Naive thymus-derived CD4-positive, alpha-beta T cell (primary cell): ENCODE measurements at regions not wholly inside any gene's neighbourhood (a gene's known extent, or its start where the extent isn't known, plus 50 kb on each side); places are given as distances from the start of the nearest gene placed in this dataset.
"Not testable (repeated sequence)": the region's sequence is repeated elsewhere in the genome, so short reads cannot be mapped to it uniquely, and the experiment has no call there.

Source experiments
- ATAC-seq: fragments of 150-1000 bp; cut with Tn5 transposase; 2 replicates; pipeline ENCODE4 v1.10.0; 2021; ENCODE audit warnings: mild to moderate bottlenecking, moderate library complexity
- CTCF ChIA-PET: fragments of 350-600 bp; sonication (Branson Sonifier 250); formaldehyde crosslinking; loops from one replicate; lab custom pipeline; 2021; ENCODE audit warnings: antibody characterized with exemption; lab: Charles Lee
- POLR2A ChIA-PET: fragments of 350-600 bp; sonication (Branson Sonifier 250); formaldehyde crosslinking; loops from one replicate; lab custom pipeline; 2021; ENCODE audit warnings: antibody characterized with exemption, inconsistent platforms; lab: Charles Lee
- DNase-seq, 9 donors: peaks; one replicate each; pipeline versions ENCODE4 v3.0.0 to v3.0.0-alpha.2; 2020 to 2022; ENCODE audit warnings: mixed read lengths in 1 of 9
- H3K27ac ChIP-seq: one replicate; pipeline ENCODE4 v1.7.0; 2013; ENCODE audit warnings: mild to moderate bottlenecking, low read depth, low read length, moderate library complexity
- H3K27me3 ChIP-seq, 2 donors: one replicate each; pipeline ENCODE4 v1.7.0; 2013; ENCODE audit warnings: low read length in 2 of 2, mild to moderate bottlenecking in 2 of 2, moderate library complexity in 2 of 2; ENCODE audit not compliant: control insufficient read depth in 2 of 2, insufficient read depth in 2 of 2
- H3K36me3 ChIP-seq, 3 experiments: 1 replicate in 2 of 3; 2 replicates in 1 of 3; pipeline ENCODE4 v1.7.0; 2013; ENCODE audit warnings: low read length in 3 of 3, mild to moderate bottlenecking in 3 of 3, moderate library complexity in 1 of 3; ENCODE audit not compliant: insufficient read depth in 3 of 3, control insufficient read depth in 2 of 3
- H3K4me1 ChIP-seq, 2 donors: one replicate each; pipeline ENCODE4 v1.7.0; 2013; ENCODE audit warnings: low read length in 2 of 2, mild to moderate bottlenecking in 2 of 2, moderate library complexity in 1 of 2; ENCODE audit not compliant: control insufficient read depth in 2 of 2, insufficient read depth in 2 of 2
- H3K4me3 ChIP-seq: 2 replicates; pipeline ENCODE4 v1.7.0; 2013; ENCODE audit warnings: mild to moderate bottlenecking, low read length
- H3K9me3 ChIP-seq, 3 experiments: 1 replicate in 2 of 3; 2 replicates in 1 of 3; pipeline ENCODE4 v1.7.0; 2013; ENCODE audit warnings: low read length in 3 of 3; ENCODE audit not compliant: control insufficient read depth in 2 of 3
- H3K27ac Mint-ChIP-seq, 9 donors: one replicate each; pipeline ENCODE4 v1.8.0; 2020 to 2022; ENCODE audit warnings: mixed read lengths in 9 of 9, mild to moderate bottlenecking in 8 of 9, moderate library complexity in 5 of 9, inconsistent platforms in 2 of 9
- H3K27me3 Mint-ChIP-seq, 5 donors: one replicate each; pipeline ENCODE4 v1.8.0; 2021 to 2022; ENCODE audit warnings: mixed read lengths in 5 of 5, mild to moderate bottlenecking in 1 of 5
- H3K36me3 Mint-ChIP-seq, 5 donors: one replicate each; pipeline ENCODE4 v1.8.0; 2020 to 2022; ENCODE audit warnings: mixed read lengths in 5 of 5, mild to moderate bottlenecking in 3 of 5, inconsistent platforms in 1 of 5
- H3K4me1 Mint-ChIP-seq, 7 donors: one replicate each; pipeline ENCODE4 v1.8.0; 2020 to 2022; ENCODE audit warnings: mixed read lengths in 7 of 7, mild to moderate bottlenecking in 3 of 7, inconsistent platforms in 1 of 7
- H3K4me3 Mint-ChIP-seq, 10 donors: one replicate each; pipeline ENCODE4 v1.8.0; 2020 to 2022; ENCODE audit warnings: mild to moderate bottlenecking in 10 of 10, mixed read lengths in 10 of 10, moderate library complexity in 6 of 10, inconsistent platforms in 2 of 10
- H3K9me3 Mint-ChIP-seq, 11 donors: one replicate each; pipeline ENCODE4 v1.8.0; 2020 to 2022; ENCODE audit warnings: mixed read lengths in 11 of 11, mild to moderate bottlenecking in 4 of 11, inconsistent platforms in 1 of 11, moderate library complexity in 1 of 11
- intact Hi-C, 2 donors: fragments of 100-400 bp; cut with micrococcal nuclease; formaldehyde crosslinking; loops; one replicate each; pipeline ENCODE4 v1.15.1; 2023

DNA sequence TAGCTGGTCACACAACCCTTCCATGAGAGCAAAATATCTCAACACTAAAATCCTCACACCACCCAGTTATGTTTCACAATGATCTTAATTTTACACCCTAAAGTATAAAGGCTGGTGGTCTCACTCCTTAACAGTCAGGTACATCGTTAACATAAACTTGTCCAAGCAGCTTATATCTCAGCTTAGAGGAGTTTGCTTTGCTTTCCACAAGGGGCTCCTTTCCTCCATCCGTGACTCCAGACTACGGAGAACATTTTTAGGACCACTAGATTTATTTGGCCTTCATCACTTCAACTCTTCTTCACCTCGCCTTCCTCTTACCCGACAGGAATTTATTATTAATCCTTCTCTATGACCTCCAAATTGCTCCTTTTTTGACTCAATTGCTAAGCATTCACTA is 1014.1 kb upstream of the NUDT12 start:
- Histone ChIP-seq H3K36me3 (no peaks in the 10 kb centered on the region), H3K4me3 (no peak overlapping the region), H3K27me3 (no peaks in the 10 kb centered on the region), H3K4me1 (no peaks in the 10 kb centered on the region), H3K9me3 (no peaks in the 10 kb centered on the region), H3K27ac (no peak overlapping the region)
- no peak overlapping the region for H3K27ac Mint-ChIP-seq
- ATAC-seq: no peak
- H3K27me3 Mint-ChIP-seq: no peaks in the 10 kb centered on the region
- intact Hi-C loops: no loop called here
- ChIA-PET CTCF (no interaction called here), POLR2A (no interaction called here)
- no peaks in the 10 kb centered on the region for H3K36me3 Mint-ChIP-seq
- no peaks in the 10 kb centered on the region for H3K4me1 Mint-ChIP-seq
- DNase-seq: no peak
- no peak overlapping the region for H3K4me3 Mint-ChIP-seq
- H3K9me3 Mint-ChIP-seq: peaks cover 0 to 14% (median 5%) of the 10 kb centered on the region in 11 donors

DNA sequence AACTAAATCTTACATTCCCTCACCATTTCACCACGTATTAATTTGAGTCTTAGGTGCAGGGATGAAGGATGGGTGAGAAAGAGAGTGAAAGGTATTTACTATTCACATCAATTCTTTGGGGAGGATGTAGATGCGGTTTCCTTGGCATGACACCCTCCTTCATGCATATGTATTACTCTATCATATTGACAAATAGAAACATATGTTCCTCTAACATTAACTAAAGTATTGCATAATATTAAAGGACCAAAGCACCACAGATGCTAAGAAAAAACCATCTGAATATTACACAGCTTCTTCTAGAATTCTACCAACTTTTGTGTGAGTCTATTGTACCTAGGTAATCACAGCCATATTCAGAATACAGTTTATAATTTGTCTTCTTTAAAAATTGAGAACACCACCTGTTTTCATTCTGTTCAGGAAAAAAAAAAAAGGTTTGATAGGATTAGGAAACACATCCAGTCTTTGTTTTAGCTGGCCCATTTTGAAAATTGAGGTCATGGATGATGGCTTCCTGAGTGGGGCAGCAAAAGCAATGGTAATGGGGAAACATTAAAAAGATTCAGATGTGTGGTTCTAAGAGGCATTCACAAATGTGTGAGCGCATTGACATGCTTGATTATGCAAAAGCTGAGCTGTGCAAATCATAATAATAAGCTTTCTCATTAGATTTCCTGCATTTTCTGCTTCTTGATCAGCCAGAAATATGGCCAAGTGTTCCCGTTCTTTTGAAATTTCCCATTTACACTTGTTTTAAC is 1011.5 kb upstream of the NUDT12 start:
- H3K4me1 Mint-ChIP-seq: no peaks in the 10 kb centered on the region
- Histone ChIP-seq H3K27me3 (no peaks in the 10 kb centered on the region), H3K36me3 (no peaks in the 10 kb centered on the region), H3K27ac (no peak overlapping the region), H3K4me1 (no peaks in the 10 kb centered on the region), H3K4me3 (no peak overlapping the region), H3K9me3 (no peaks in the 10 kb centered on the region)
- ATAC-seq: no peak
- intact Hi-C loops: no loop called here
- POLR2A ChIA-PET: no interaction called here
- H3K4me3 Mint-ChIP-seq: no peak overlapping the region
- H3K9me3 Mint-ChIP-seq: peaks cover 0 to 16% (median 5%) of the 10 kb centered on the region in 11 donors
- no peak for DNase-seq
- H3K36me3 Mint-ChIP-seq: no peaks in the 10 kb centered on the region
- H3K27ac Mint-ChIP-seq: no peak overlapping the region
- no peaks in the 10 kb centered on the region for H3K27me3 Mint-ChIP-seq
- CTCF ChIA-PET: no interaction called here

DNA sequence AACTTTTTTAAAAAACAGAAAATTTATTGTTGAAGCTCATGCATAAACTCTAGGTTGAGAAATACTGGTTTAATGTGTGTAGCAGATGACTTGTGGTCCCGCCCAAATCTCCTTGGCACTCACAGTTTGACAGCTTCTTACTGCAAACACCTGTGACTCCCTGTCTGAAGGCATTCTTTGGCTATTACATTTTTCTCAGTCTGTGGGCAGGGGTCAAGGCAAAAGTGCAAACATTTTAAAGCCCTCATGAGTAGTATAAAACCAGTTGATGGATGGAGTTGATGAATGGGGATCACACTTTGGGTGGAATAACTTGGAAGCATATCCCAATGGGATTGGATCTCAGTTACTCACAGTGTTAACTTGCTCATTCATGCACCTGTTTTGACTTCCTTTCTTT is 1007.0 kb upstream of the NUDT12 start:
- no peak overlapping the region for H3K27ac ChIP-seq
- H3K9me3 Mint-ChIP-seq: peaks cover 0 to 20% (median 4%) of the 10 kb centered on the region in 11 donors
- no peaks in the 10 kb centered on the region for H3K4me1 Mint-ChIP-seq
- DNase-seq (no peak), ATAC-seq (no peak)
- ChIA-PET POLR2A (no interaction called here), CTCF (no interaction called here)
- intact Hi-C loops: no loop called here
- no peaks in the 10 kb centered on the region for H3K4me1 ChIP-seq
- H3K4me3 ChIP-seq: no peak overlapping the region
- H3K36me3 ChIP-seq: no peaks in the 10 kb centered on the region
- H3K27me3 Mint-ChIP-seq: no peaks in the 10 kb centered on the region
- no peaks in the 10 kb centered on the region for H3K9me3 ChIP-seq
- H3K4me3 Mint-ChIP-seq: no peak overlapping the region
- no peaks in the 10 kb centered on the region for H3K36me3 Mint-ChIP-seq
- H3K27ac Mint-ChIP-seq: no peak overlapping the region
- no peaks in the 10 kb centered on the region for H3K27me3 ChIP-seq

DNA sequence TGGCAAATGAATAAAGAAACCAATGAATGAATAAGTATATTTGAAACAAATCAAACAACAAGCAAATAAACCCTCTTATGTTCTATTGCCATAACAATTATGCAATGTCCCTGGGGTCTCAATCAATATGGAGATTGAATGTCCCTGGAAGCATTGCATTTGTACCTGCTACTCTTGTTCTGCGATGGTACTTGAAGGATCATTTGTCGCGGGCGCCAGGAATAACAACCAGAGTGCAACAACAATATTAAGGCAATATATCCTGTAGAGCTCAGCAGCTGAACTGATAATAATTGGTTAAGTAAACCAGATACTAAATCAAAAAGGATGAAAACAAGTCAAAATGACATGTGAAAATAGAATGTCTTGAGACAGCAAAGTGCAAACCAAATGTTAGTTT is 1001.9 kb upstream of the NUDT12 start:
- DNase-seq: no peak
- Mint-ChIP-seq H3K36me3 (no peaks in the 10 kb centered on the region), H3K4me3 (no peak overlapping the region), H3K27me3 (no peaks in the 10 kb centered on the region), H3K9me3 (peaks cover 0 to 34% (median 9%) of the 10 kb centered on the region in 11 donors), H3K27ac (no peak overlapping the region), H3K4me1 (no peaks in the 10 kb centered on the region)
- ChIA-PET POLR2A (no interaction called here), CTCF (no interaction called here)
- Histone ChIP-seq H3K9me3 (no peaks in the 10 kb centered on the region), H3K27me3 (no peaks in the 10 kb centered on the region), H3K4me3 (no peak overlapping the region), H3K27ac (no peak overlapping the region), H3K36me3 (no peaks in the 10 kb centered on the region), H3K4me1 (no peaks in the 10 kb centered on the region)
- intact Hi-C loops: no loop called here
- no peak for ATAC-seq

DNA sequence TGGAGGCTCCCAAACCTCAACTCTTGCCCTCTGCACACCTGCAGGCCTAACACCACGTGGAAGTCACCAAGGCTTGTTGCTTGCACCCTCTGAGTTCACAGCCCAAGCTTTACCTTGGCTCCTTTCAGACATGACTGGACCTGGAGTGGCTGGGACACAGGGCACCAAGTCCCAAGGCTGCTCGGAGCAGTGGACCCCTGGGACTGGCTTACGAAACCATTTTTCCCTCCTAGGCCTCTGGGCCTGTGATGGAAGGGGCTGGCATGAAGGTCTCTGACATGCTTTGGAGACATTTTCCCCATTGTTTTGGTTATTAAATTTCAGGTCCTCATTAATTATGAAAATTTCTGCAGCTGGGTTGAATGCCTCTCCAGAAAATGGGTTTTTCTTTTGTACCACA is 994.4 kb upstream of the NUDT12 start:
- Histone ChIP-seq H3K36me3 (no peaks in the 10 kb centered on the region), H3K4me1 (no peaks in the 10 kb centered on the region), H3K9me3 (no peaks in the 10 kb centered on the region), H3K27ac (no peak overlapping the region), H3K27me3 (no peaks in the 10 kb centered on the region), H3K4me3 (no peak overlapping the region)
- ATAC-seq (no peak), DNase-seq (no peak)
- no peak overlapping the region for H3K4me3 Mint-ChIP-seq
- ChIA-PET CTCF (no interaction called here), POLR2A (no interaction called here)
- no peaks in the 10 kb centered on the region for H3K36me3 Mint-ChIP-seq
- H3K4me1 Mint-ChIP-seq: no peaks in the 10 kb centered on the region
- H3K9me3 Mint-ChIP-seq: peaks cover 0 to 48% (median 9%) of the 10 kb centered on the region in 11 donors
- H3K27me3 Mint-ChIP-seq: no peaks in the 10 kb centered on the region
- intact Hi-C loops: no loop called here
- H3K27ac Mint-ChIP-seq: no peak overlapping the region

DNA sequence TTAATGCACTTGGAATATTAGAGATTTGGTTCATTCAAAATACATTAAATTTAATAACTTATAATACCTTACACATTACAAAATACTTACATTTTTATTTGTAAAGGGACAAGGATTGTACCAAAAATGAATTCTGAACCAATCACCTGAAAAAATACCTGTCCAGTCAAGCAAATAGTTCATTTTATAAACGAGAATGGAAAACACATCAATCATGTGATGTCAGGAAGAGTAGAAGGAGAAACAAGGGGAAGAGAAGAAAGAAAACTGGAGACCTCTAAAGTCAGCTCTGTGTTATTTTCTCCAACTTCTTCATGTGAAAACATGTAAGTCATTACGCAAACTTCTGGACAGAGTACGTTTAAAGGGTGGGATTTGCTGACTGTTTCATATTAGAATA is 989.0 kb upstream of the NUDT12 start:
- H3K4me3 Mint-ChIP-seq: no peak overlapping the region
- H3K27me3 Mint-ChIP-seq: no peaks in the 10 kb centered on the region
- peaks cover 0 to 18% (median 7%) of the 10 kb centered on the region in 11 donors for H3K9me3 Mint-ChIP-seq
- H3K9me3 ChIP-seq: no peaks in the 10 kb centered on the region
- no peaks in the 10 kb centered on the region for H3K4me1 Mint-ChIP-seq
- no peak overlapping the region for H3K4me3 ChIP-seq
- POLR2A ChIA-PET: no interaction called here
- no peaks in the 10 kb centered on the region for H3K4me1 ChIP-seq
- no peak overlapping the region for H3K27ac Mint-ChIP-seq
- no peaks in the 10 kb centered on the region for H3K27me3 ChIP-seq
- no peak overlapping the region for H3K27ac ChIP-seq
- intact Hi-C loops: no loop called here
- DNase-seq: no peak
- H3K36me3 Mint-ChIP-seq: no peaks in the 10 kb centered on the region
- CTCF ChIA-PET: no interaction called here
- ATAC-seq: no peak
- no peaks in the 10 kb centered on the region for H3K36me3 ChIP-seq

DNA sequence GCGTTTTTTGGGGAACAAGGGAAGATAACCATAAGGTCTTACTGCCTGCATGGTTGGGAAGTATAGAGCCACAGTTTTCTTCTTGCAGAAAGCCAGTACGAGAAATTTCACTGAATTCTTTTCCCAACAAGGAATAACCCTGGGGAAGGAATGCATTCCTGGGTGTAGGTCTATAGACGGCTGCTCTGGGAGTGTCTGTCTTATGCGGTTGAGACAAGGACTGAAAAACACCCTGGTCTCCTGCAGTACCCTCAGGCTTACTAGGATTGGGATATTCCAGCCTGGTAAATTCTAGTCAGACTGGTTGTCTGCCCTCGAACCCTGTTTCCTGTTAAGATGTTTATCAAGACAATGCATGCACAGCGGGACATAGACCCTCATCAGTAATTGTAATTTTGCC is 984.3 kb upstream of the NUDT12 start:
- H3K36me3 ChIP-seq, POLR2A ChIA-PET, H3K4me3 Mint-ChIP-seq, ATAC-seq, H3K27me3 ChIP-seq, H3K27ac ChIP-seq, CTCF ChIA-PET, DNase-seq, H3K27me3 Mint-ChIP-seq, H3K4me1 Mint-ChIP-seq, H3K4me1 ChIP-seq, H3K9me3 Mint-ChIP-seq, H3K36me3 Mint-ChIP-seq, H3K9me3 ChIP-seq, intact Hi-C loops, H3K4me3 ChIP-seq, H3K27ac Mint-ChIP-seq: not testable (repeated sequence)
